ENCODE measurements at regions not wholly inside any gene's neighbourhood (a gene's known extent, or its start where the extent isn't known, plus 50 kb on each side); places are given as distances from the start of the nearest gene placed in this dataset.
A peak's percentile ranks its signal among the peaks of the same experiment; 100 is the strongest.

DNA sequence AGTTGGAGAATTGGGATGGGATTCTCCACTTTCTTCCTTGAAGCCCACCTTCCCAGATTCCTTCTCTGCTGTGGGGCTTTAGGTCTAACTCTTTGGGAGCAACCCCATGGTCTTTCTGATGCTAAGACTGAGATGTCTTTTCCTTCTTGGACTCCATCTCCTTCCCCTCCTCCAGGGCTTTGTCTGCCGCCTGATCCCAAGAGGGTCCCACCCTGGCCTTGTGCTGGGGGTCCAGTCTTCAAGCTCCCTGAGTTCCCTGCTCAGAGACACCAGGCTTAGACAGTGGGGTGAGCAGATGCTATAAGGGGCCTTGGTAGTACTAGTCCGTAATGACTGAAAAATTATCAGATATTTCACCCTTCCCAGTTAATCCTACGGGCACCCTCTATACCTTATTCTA lies 150.5 kb downstream of the PTPN20 start:
- ATAC-seq (no peak), DNase-seq (no peak)
- WGBS = 92% methylated on average over 3 of the region's 3 CpGs
- no peaks in the 10 kb centered on the region for H3K27me3 ChIP-seq (ENCODE audit: control insufficient read depth, insufficient read depth)
- intact Hi-C loops (cut with DNase I) = no loop called here
- H3K4me1 ChIP-seq (ENCODE audit: control insufficient read depth, insufficient read depth, low read length) = no peaks in the 10 kb centered on the region
- no peak overlapping the region for H3K4me3 ChIP-seq (ENCODE audit: low read length)
- H3K27ac ChIP-seq (ENCODE audit: low read length) = no peak overlapping the region
- H3K9me3 ChIP-seq (ENCODE audit: control insufficient read depth, low read length) = no peaks in the 10 kb centered on the region

DNA sequence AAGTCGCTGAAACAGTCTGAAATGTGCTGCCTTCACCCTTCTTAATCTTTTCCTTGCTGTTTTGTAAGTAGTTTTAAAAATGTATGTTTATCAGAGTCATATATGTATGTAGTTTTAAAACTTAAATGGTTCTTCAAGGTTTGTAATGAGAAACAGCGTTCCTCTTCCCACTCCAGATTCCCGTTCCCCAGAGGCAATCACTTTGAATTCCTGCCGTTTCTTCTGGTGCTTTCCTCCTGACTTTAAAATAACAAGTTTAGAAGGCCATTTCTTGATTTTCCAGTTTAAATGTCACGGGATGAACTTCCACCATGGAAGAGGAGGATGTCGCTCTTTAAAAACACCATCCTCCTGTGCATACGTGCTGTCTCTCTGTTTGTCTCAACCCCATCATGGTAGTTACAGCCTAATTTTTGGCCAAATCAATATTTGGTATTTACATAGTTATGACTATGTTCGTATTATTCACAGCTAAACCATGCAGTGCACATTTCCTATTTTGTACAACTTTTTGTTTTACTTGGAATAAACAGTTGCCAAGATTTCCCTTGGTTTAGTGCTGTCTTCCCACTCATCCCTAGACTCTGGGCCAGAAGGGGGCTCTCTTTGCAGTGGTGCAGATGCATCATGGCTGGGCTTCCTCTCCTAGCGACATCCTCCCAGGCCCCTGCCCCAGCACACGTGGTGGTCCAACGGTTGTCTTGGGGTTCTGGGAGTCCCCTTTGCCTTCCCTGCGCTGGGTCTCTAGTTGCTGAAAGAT lies 151.4 kb downstream of the PTPN20 start:
- Histone ChIP-seq H3K4me3 (ENCODE audit: low read length) (no peak overlapping the region), H3K4me1 (ENCODE audit: control insufficient read depth, insufficient read depth, low read length) (no peaks in the 10 kb centered on the region), H3K27ac (ENCODE audit: low read length) (no peak overlapping the region), H3K9me3 (ENCODE audit: control insufficient read depth, low read length) (no peaks in the 10 kb centered on the region), H3K27me3 (ENCODE audit: control insufficient read depth, insufficient read depth) (no peaks in the 10 kb centered on the region)
- 56% methylated on average over 12 of the region's 12 CpGs for WGBS
- intact Hi-C loops (cut with DNase I) = no loop called here
- no peak for DNase-seq
- ATAC-seq = peak in 1 of 2 donors; percentile 31

DNA sequence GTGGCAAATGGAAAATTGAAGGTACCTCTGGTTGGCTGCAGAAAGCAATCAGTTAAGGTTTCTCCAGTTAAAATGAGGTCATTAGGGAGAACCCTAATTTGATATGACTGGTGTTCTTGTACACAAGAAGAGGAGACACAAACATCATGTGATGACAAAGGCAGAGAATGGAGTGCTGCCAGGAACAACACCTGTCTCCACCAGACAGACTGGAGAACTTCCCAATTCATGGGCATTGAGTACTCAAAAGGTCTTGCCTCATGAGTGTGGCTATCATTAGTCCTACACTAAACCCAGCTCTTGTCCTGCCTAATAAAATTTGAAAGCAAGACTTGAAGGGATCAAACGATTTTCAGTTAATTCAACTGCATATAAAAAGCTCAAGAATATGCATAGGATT lies 152.6 kb downstream of the PTPN20 start:
- no peaks in the 10 kb centered on the region for H3K4me1 ChIP-seq (ENCODE audit: control insufficient read depth, insufficient read depth, low read length)
- no peaks in the 10 kb centered on the region for H3K27me3 ChIP-seq (ENCODE audit: control insufficient read depth, insufficient read depth)
- H3K27ac ChIP-seq (ENCODE audit: low read length) = no peak overlapping the region
- DNase-seq (no peak), ATAC-seq (no peak)
- 91% methylated on average over 1 of the region's 1 CpG for WGBS
- H3K4me3 ChIP-seq (ENCODE audit: low read length) = no peak overlapping the region
- intact Hi-C loops (cut with DNase I) = no loop called here
- H3K9me3 ChIP-seq (ENCODE audit: control insufficient read depth, low read length) = no peaks in the 10 kb centered on the region

DNA sequence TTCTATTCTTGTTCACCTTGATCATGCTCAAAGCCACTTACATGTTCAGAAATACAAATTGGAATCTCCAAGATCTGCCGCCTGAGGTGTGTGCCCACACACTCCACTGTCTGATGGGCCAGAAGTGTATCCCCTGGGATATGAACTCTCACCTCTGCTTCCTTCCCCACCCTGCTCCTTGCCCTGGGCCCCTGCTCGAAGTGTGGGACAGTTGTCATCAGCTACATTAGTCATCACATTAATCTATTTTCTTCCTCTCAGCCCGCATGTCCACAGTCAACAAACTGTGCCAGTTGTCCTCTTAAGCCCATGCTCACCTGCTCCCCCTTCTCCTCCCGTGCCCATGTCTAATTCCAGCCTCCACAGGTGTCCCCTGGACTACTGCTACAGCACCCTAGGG lies 154.7 kb downstream of the PTPN20 start:
- H3K4me3 ChIP-seq (ENCODE audit: low read length) = no peak overlapping the region
- ATAC-seq (no peak), DNase-seq (no peak)
- no peaks in the 10 kb centered on the region for H3K4me1 ChIP-seq (ENCODE audit: control insufficient read depth, insufficient read depth, low read length)
- no peaks in the 10 kb centered on the region for H3K9me3 ChIP-seq (ENCODE audit: control insufficient read depth, low read length)
- H3K27ac ChIP-seq (ENCODE audit: low read length) = no peak overlapping the region
- intact Hi-C loops (cut with DNase I) = loop anchor here in 1 of 4 donors (5.0 kb wide), 1 partner anchor 226 kb away; no protein-coding TSS in a partner anchor
- H3K27me3 ChIP-seq (ENCODE audit: control insufficient read depth, insufficient read depth) = no peaks in the 10 kb centered on the region
- 54% methylated on average over 4 of the region's 4 CpGs for WGBS

DNA sequence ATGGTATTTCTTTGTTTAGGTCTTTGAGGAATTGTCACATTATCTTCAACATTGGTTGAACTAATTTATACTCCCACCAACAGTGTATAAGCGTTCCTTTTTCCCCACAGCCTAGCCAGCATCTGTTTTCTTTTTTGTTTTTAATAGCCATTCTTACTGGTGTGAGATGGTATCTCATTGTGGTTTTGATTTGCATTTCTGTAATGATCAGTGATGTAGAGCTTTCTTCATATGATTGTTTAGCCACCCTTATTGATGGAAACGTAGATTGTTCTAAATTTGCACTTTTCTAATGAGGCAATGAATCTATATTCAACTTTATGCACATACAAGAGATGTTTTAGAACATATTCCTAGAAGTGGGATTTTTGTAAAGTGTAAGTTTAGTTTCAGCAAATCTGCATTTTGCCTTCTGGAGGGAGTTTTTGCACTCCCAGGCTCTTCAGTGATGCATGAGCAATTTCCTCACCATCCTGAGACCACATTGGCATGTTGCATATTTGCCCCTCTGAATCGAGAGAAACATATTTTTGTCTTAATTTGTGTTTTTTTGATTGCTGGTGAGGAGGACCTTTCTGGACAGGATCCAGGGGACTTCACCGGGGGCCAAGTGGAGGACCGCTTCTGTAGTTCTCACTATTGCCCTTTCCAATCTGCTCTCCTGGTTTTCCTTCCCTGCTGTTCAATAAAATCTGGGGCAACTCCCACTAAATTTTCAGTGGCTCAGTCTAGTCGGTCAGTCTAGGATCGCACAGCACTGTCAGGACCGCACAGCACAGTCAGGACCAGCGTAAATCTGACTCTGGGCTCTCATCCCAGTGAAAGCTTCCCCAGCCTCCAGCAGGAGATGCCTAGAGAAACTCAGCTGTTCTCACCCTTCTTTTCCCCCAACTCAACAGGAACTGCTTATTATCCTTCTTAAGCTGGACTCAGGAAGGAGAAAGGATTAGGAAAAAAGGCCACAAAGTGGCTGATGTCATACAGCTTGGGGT lies 157.0 kb downstream of the PTPN20 start:
- no peak for ATAC-seq
- no peak overlapping the region for H3K4me3 ChIP-seq (ENCODE audit: low read length)
- 75% methylated on average over 9 of the region's 9 CpGs for WGBS
- H3K27ac ChIP-seq (ENCODE audit: low read length) = no peak overlapping the region
- H3K9me3 ChIP-seq (ENCODE audit: control insufficient read depth, low read length) = no peaks in the 10 kb centered on the region
- no peaks in the 10 kb centered on the region for H3K4me1 ChIP-seq (ENCODE audit: control insufficient read depth, insufficient read depth, low read length)
- intact Hi-C loops (cut with DNase I) = loop anchor here in 1 of 4 donors (5.0 kb wide), 1 partner anchor 224 kb away; no protein-coding TSS in a partner anchor
- DNase-seq = no peak
- no peaks in the 10 kb centered on the region for H3K27me3 ChIP-seq (ENCODE audit: control insufficient read depth, insufficient read depth)

DNA sequence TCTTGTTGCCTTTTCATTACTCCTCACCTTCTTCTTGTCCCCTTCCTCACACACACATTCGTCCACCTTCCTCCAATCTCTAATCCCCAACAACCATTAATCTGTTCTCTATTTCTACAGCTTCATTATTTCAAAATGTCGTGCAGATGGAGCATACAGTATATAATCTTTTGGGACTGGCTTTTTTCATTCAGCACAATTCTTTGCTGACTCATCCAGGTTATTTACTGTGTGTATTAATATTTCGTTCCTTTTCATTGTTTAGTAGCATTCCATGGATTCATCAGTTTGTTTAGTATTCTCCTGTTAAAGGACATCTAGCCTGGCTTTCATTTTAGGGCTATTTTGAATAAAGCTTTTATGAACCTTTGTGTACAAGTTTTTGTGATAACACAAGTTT lies 159.3 kb downstream of the PTPN20 start:
- Histone ChIP-seq H3K27me3 (ENCODE audit: control insufficient read depth, insufficient read depth) (no peaks in the 10 kb centered on the region), H3K4me3 (ENCODE audit: low read length) (no peak overlapping the region), H3K9me3 (ENCODE audit: control insufficient read depth, low read length) (no peaks in the 10 kb centered on the region), H3K27ac (ENCODE audit: low read length) (no peak overlapping the region), H3K4me1 (ENCODE audit: control insufficient read depth, insufficient read depth, low read length) (no peaks in the 10 kb centered on the region)
- intact Hi-C loops (cut with DNase I) = no loop called here
- 83% methylated on average over 3 of the region's 3 CpGs for WGBS
- ATAC-seq (no peak), DNase-seq (no peak)

DNA sequence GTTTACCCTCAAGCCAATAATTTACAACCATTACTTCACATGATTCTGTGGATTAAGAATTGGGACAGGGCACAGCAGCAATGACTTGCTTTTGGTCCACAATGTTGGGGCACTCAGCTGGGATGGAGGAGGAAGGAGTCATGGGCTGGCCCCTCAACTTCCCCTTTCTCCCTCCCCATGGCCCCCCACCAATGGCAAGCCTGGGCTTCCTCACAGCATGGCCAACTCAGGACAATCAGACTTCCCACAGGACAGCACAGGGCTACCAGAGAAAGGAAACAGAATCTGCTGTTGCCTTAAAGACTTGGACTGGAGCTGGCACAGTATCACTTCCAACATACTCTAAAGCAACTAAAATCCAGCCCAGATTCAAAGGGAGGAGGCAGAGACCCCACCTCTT lies 160.7 kb downstream of the PTPN20 start:
- no peaks in the 10 kb centered on the region for H3K9me3 ChIP-seq (ENCODE audit: control insufficient read depth, low read length)
- no peaks in the 10 kb centered on the region for H3K4me1 ChIP-seq (ENCODE audit: control insufficient read depth, insufficient read depth, low read length)
- intact Hi-C loops (cut with DNase I) = no loop called here
- DNase-seq (no peak), ATAC-seq (no peak)
- no peak overlapping the region for H3K4me3 ChIP-seq (ENCODE audit: low read length)
- H3K27ac ChIP-seq (ENCODE audit: low read length) = no peak overlapping the region
- H3K27me3 ChIP-seq (ENCODE audit: control insufficient read depth, insufficient read depth) = no peaks in the 10 kb centered on the region

DNA sequence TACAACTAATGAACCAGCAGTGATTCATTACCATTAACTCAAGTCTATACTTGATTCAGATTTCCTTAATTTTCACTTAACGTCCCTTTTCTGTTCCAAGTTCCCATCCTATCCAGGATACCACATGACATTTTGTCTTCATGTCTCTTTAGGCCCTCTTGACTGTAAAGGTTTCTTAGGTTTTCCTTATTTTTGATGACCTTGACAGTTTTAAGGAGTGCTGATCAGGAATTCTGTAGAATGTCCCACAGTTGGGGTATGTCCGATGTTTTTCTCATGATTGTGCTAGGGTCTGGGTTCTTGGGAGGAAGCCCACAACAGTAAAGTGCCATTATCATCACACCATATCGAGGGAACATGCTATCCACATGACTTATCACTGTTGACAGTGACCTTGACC lies 162.7 kb downstream of the PTPN20 start:
- DNase-seq (no peak), ATAC-seq (no peak)
- Histone ChIP-seq H3K4me3 (ENCODE audit: low read length) (no peak overlapping the region), H3K27me3 (ENCODE audit: control insufficient read depth, insufficient read depth) (no peaks in the 10 kb centered on the region), H3K4me1 (ENCODE audit: control insufficient read depth, insufficient read depth, low read length) (no peaks in the 10 kb centered on the region), H3K9me3 (ENCODE audit: control insufficient read depth, low read length) (no peaks in the 10 kb centered on the region), H3K27ac (ENCODE audit: low read length) (no peak overlapping the region)
- 66% methylated on average over 3 of the region's 3 CpGs for WGBS
- intact Hi-C loops (cut with DNase I) = no loop called here

DNA sequence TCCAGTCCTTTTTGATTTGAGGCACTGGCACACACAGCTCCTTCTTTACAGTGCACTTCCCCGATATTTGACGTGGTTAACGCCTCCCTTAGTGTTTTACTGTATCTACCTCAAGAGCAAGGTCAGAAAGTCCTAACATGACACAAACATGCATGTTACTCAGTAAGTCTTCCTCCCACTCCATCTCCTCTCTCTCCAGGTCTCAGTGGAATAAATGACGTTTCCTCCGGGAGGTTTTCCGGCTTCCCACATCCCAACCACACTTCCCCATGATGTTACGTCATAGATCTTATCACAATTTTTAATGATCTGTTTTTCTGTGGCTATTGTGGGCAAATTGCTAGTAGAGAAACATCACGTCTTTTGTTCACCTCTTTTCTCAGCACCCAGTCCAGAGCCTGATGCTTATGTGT lies 165.7 kb downstream of the PTPN20 start:
- 41% methylated on average over 8 of the region's 8 CpGs for WGBS
- ATAC-seq = peak in 1 of 2 donors; percentile 32

DNA sequence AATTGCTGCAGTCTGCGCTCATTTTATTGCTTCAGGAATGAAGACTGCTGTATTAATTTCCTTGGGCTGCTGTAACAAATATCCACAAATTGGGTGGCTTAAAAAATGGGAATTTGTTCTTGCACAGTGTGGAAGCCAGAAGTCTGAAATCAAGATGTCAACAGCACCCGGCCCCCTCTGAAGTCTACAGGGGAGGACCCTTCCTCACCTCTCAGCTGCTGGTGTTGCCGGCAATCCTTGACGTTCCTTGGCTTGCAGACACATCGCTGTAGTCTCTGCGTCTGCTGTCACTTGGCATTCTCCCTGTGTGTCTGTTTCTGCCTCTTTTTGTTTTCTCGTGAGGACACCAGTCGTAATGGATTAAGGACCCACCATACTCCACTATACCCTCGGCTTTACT lies 166.2 kb downstream of the PTPN20 start:
- intact Hi-C loops (cut with DNase I) = no loop called here
- H3K4me3 ChIP-seq (ENCODE audit: low read length) = no peak overlapping the region
- no peak overlapping the region for H3K27ac ChIP-seq (ENCODE audit: low read length)
- H3K9me3 ChIP-seq (ENCODE audit: control insufficient read depth, low read length) = no peaks in the 10 kb centered on the region
- H3K4me1 ChIP-seq (ENCODE audit: control insufficient read depth, insufficient read depth, low read length) = no peaks in the 10 kb centered on the region
- 55% methylated on average over 9 of the region's 9 CpGs for WGBS
- DNase-seq = no peak
- no peak for ATAC-seq
- no peaks in the 10 kb centered on the region for H3K27me3 ChIP-seq (ENCODE audit: control insufficient read depth, insufficient read depth)

More for the DNA sequence above, 165.7 kb downstream of the PTPN20 start:
- Histone ChIP-seq H3K4me3 (ENCODE audit: low read length) (no peak overlapping the region), H3K27ac (ENCODE audit: low read length) (no peak overlapping the region), H3K9me3 (ENCODE audit: control insufficient read depth, low read length) (no peaks in the 10 kb centered on the region), H3K27me3 (ENCODE audit: control insufficient read depth, insufficient read depth) (no peaks in the 10 kb centered on the region), H3K4me1 (ENCODE audit: control insufficient read depth, insufficient read depth, low read length) (no peaks in the 10 kb centered on the region)
- DNase-seq = no peak
- intact Hi-C loops (cut with DNase I) = no loop called here

DNA sequence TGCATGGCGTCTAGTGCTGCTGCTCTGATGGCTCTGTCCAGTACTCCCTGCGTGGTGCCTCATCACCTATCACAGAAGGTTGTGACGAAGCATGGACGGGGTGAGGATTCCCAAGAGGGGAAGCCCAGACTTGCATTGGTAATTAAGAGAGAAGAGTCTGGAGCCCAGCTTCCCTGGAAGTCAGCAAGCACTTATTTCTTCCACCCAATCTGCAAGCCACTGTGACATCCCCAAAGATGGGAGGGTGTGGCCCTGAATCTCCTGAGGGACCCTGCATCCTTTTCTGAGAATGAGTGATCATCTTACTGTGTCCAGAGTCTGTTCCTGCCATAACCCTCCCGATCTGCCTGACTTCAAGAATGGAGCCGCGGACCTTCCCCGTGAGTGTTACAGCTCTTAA lies 166.7 kb downstream of the PTPN20 start:
- WGBS = 81% methylated on average over 8 of the region's 8 CpGs
- H3K27me3 ChIP-seq (ENCODE audit: control insufficient read depth, insufficient read depth) = no peaks in the 10 kb centered on the region
- H3K4me1 ChIP-seq (ENCODE audit: control insufficient read depth, insufficient read depth, low read length) = no peaks in the 10 kb centered on the region
- H3K9me3 ChIP-seq (ENCODE audit: control insufficient read depth, low read length) = no peaks in the 10 kb centered on the region
- H3K4me3 ChIP-seq (ENCODE audit: low read length) = no peak overlapping the region
- DNase-seq (no peak), ATAC-seq (no peak)
- intact Hi-C loops (cut with DNase I) = no loop called here
- no peak overlapping the region for H3K27ac ChIP-seq (ENCODE audit: low read length)

Data from right cardiac atrium (tissue), 5 donors.